Vagina (tissue), 2 donors: ENCODE measurements at regions not wholly inside any gene's neighbourhood (a gene's known extent, or its start where the extent isn't known, plus 50 kb on each side); places are given as distances from the start of the nearest gene placed in this dataset.

Experiments
- DNase-seq, 2 donors: peaks; one replicate each; pipeline ENCODE4 v3.0.0-alpha.2; 2017; ENCODE audit errors: extremely low spot score in 2 of 2
- H3K27ac ChIP-seq: fragments of 200-600 bp; sonication (generic); one replicate; pipeline ENCODE4 v1.5.1; 2019
- H3K27me3 ChIP-seq: fragments of 200-600 bp; sonication (generic); one replicate; pipeline ENCODE4 v1.5.1; 2019
- H3K36me3 ChIP-seq, 2 donors: fragments of 200-600 bp; sonication (generic); one replicate each; pipeline ENCODE4 v1.5.1; 2017 to 2019
- H3K4me1 ChIP-seq: fragments of 200-600 bp; sonication (generic); one replicate; pipeline ENCODE4 v1.5.1; 2019
- H3K4me3 ChIP-seq, 2 donors: fragments of 200-600 bp; sonication (generic); 1 replicate in 1 of 2; 2 replicates in 1 of 2; pipeline ENCODE4 v1.5.1; 2016 to 2019
- H3K9me3 ChIP-seq: fragments of 200-600 bp; sonication (generic); one replicate; pipeline ENCODE4 v1.5.1; 2019
- POLR2A ChIP-seq, 2 donors: fragments of 450-650 bp; IDR thresholded peaks; one replicate each; pipeline ENCODE4 v1.6.1; 2017; ENCODE audit warnings: antibody characterized with exemption in 2 of 2, mild to moderate bottlenecking in 2 of 2, moderate library complexity in 2 of 2
- POLR2AphosphoS5 ChIP-seq, 2 donors: sonication (generic); formaldehyde crosslinking; IDR thresholded peaks; one replicate each; pipeline ENCODE4 v1.9.0; 2017; ENCODE audit warnings: antibody characterized with exemption in 2 of 2, mild to moderate bottlenecking in 2 of 2, low read depth in 1 of 2; ENCODE audit not compliant: insufficient read depth in 1 of 2
- intact Hi-C: fragments of 100-400 bp; cut with DNase I; formaldehyde crosslinking; loops from one replicate; pipeline ENCODE4 v1.15.1; 2023
- TF ChIP-seq, protein P1 (sequence below), 3 experiments: fragments of 450-650 bp in 2 of 3; fragments of 200-600 bp in 1 of 3; sonication (generic) in 1 of 3; IDR thresholded peaks; one replicate each; pipeline ENCODE4 v1.5.1; 2017 to 2019; ENCODE audit warnings: antibody characterized with exemption in 3 of 3, mild to moderate bottlenecking in 2 of 3, moderate library complexity in 2 of 3

DNA sequence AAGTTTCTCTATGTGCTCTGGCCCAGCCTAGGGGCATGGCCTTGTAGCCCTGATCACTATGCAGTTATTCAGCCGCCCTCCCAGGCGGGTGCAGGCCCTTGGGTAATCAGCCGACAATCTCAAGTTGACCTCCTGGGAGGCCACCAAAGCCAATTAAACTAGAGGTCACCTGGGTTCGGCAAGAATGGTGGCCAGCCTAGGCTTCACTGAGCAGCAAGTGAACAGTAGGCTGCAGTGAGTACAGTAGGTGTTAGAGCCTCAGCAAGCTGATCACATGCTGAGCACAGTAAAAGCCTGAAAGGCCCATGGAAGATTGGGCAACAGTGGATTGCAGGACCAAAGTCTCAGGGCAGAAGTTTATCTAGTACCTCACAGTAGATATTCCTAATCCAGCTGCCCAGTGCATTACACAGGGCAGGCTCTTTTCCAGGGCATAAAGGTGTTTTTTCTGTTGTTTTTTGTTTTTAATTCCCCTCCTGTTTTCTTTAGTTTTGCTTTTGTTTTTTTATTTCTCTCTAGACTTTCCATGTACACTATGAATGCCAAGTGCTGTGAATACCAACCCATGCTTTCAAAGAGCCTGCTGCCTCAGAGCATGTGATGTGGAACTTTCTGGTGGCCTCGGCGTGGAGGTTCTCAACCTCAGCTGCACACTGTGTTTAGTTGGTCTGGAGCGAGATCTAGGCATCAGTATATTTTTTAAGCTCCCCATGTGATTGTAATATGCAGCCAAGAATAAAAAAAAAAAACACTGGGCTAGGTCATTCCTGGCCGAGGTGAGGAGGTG lies 55.9 kb upstream of the ATL2 start:
- H3K4me3 ChIP-seq = no peak overlapping the region
- H3K27ac ChIP-seq = no peak overlapping the region
- TF ChIP-seq, protein P1, sequence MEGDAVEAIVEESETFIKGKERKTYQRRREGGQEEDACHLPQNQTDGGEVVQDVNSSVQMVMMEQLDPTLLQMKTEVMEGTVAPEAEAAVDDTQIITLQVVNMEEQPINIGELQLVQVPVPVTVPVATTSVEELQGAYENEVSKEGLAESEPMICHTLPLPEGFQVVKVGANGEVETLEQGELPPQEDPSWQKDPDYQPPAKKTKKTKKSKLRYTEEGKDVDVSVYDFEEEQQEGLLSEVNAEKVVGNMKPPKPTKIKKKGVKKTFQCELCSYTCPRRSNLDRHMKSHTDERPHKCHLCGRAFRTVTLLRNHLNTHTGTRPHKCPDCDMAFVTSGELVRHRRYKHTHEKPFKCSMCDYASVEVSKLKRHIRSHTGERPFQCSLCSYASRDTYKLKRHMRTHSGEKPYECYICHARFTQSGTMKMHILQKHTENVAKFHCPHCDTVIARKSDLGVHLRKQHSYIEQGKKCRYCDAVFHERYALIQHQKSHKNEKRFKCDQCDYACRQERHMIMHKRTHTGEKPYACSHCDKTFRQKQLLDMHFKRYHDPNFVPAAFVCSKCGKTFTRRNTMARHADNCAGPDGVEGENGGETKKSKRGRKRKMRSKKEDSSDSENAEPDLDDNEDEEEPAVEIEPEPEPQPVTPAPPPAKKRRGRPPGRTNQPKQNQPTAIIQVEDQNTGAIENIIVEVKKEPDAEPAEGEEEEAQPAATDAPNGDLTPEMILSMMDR (IDR thresholded peaks at IDR 0.05) = no peak
- TF ChIP-seq POLR2AphosphoS5 (IDR thresholded peaks at IDR 0.05; ENCODE audit: insufficient read depth in 1 of 2, low read depth in 1 of 2) (no peak), POLR2A (IDR thresholded peaks at IDR 0.05) (no peak)
- H3K36me3 ChIP-seq = no peaks in the 10 kb centered on the region
- H3K27me3 ChIP-seq = no peaks in the 10 kb centered on the region
- intact Hi-C loops = no loop called here
- peaks cover 7% of the 10 kb centered on the region for H3K4me1 ChIP-seq
- no peak for DNase-seq
- H3K9me3 ChIP-seq = no peaks in the 10 kb centered on the region

DNA sequence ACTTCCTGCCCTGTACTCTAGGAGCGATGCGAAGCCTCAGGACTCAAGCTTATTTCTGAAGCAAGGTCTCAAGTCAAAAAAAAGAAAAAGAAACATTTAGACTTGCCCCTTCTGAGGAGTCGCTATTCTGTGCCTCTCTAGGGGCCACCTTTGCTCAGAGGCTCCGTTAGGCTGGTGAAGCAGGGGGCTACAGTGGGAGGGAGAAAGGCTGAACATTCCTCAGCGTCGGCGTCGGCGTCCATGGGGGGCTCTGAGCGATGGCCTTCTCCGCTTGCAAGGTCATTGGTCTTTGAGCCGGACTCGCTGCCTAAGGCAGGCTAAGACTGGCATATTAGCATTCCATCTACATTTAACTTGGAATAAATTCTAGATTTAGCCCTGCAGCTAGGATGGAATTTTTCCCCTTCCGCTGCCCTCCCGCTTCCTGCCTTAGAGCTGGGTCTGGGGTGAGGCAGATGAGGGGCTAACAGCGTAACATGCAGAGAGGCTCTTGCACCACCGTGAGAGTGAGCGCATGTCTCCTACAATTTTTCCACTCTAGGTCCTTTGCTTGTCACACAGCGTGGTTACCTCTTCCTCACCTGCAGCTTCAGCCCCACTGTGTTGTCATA lies 53.6 kb upstream of the ATL2 start:
- no peak for DNase-seq
- H3K36me3 ChIP-seq = no peaks in the 10 kb centered on the region
- peaks cover 10% of the 10 kb centered on the region for H3K4me1 ChIP-seq
- no peak overlapping the region for H3K4me3 ChIP-seq
- H3K27ac ChIP-seq = no peak overlapping the region
- H3K9me3 ChIP-seq = no peaks in the 10 kb centered on the region
- no peaks in the 10 kb centered on the region for H3K27me3 ChIP-seq
- TF ChIP-seq POLR2AphosphoS5 (IDR thresholded peaks at IDR 0.05; ENCODE audit: insufficient read depth in 1 of 2, low read depth in 1 of 2) (no peak), POLR2A (IDR thresholded peaks at IDR 0.05) (no peak)
- TF ChIP-seq, protein P1 (IDR thresholded peaks at IDR 0.05) = no peak
- intact Hi-C loops = no loop called here

DNA sequence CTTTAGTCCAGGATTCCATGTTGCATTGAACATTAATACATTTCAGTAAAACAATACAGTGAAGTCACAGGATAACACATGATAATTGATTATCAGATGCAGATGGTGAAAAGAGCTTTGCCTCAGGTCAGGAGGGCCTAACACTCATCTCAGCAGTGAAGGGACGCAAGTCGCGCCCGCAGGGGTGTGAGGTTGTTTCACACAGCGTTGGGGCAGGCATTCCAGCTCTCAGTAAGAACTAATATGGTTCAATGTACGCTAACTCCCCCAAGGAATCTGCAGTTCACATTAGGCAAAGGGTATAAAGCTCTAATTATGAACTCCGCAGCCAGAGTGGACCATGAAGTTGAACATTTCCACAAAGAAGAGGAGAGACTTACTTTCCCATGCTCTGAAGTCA lies 53.1 kb upstream of the ATL2 start:
- H3K27ac ChIP-seq = no peak overlapping the region
- DNase-seq = no peak
- H3K9me3 ChIP-seq = no peaks in the 10 kb centered on the region
- no peaks in the 10 kb centered on the region for H3K36me3 ChIP-seq
- intact Hi-C loops = no loop called here
- TF ChIP-seq POLR2AphosphoS5 (IDR thresholded peaks at IDR 0.05; ENCODE audit: insufficient read depth in 1 of 2, low read depth in 1 of 2) (no peak), POLR2A (IDR thresholded peaks at IDR 0.05) (no peak)
- TF ChIP-seq, protein P1 (IDR thresholded peaks at IDR 0.05) = no peak
- H3K4me1 ChIP-seq = peaks cover 10% of the 10 kb centered on the region
- H3K27me3 ChIP-seq = no peaks in the 10 kb centered on the region
- H3K4me3 ChIP-seq = no peak overlapping the region

DNA sequence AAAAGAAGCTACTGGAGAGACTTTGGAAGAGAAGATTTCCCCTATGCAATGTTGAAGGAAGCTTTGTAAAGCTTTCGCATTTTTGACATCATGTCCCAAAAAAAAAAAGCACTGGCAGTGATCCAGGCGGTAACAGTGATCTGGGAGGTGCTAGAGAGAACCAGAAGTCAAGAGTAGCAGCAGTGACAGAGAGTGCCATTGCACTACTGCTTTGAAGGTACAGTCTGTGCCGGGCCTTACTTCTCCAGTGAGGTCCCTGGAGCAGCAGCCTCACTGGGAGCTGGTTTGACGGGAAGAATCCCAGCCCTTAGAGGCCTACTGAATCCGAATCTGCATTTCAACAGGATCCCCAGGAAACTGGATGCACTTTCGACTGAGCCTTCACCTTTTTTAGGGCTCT lies 50.9 kb upstream of the ATL2 start:
- TF ChIP-seq POLR2AphosphoS5 (IDR thresholded peaks at IDR 0.05; ENCODE audit: insufficient read depth in 1 of 2, low read depth in 1 of 2) = no peak
- TF ChIP-seq, protein P1 (IDR thresholded peaks at IDR 0.05) = no peak
- intact Hi-C loops = no loop called here
- Histone ChIP-seq H3K27me3 (no peaks in the 10 kb centered on the region), H3K4me3 (no peak overlapping the region), H3K36me3 (no peaks in the 10 kb centered on the region), H3K27ac (no peak overlapping the region), H3K4me1 (peaks cover 10% of the 10 kb centered on the region), H3K9me3 (no peaks in the 10 kb centered on the region)
- DNase-seq = no peak

DNA sequence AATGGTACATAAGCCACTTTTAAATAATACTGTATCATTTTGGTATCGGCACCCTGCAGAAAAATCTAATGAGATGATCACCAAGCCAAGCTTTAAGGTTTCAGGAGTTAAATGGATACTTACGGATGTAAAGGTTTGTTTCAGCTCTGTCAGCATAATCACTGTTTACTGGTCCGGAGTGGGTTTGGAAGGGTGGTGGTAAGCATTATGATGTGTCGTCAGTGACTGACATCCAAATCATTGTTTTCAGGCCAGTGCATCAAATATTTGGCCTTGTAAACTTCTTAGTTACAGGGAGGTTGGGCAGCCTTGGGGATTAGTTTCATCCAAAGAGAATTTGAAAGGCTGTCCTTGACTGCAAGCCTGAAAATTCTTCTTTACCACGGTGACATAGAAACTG lies 50.0 kb upstream of the ATL2 start:
- DNase-seq = no peak
- no peaks in the 10 kb centered on the region for H3K36me3 ChIP-seq
- H3K4me1 ChIP-seq = peaks cover 10% of the 10 kb centered on the region
- no peak overlapping the region for H3K4me3 ChIP-seq
- no peak for TF ChIP-seq POLR2A (IDR thresholded peaks at IDR 0.05)
- TF ChIP-seq, protein P1 (IDR thresholded peaks at IDR 0.05) = no peak
- no peak for TF ChIP-seq POLR2AphosphoS5 (IDR thresholded peaks at IDR 0.05; ENCODE audit: insufficient read depth in 1 of 2, low read depth in 1 of 2)
- H3K27me3 ChIP-seq = no peaks in the 10 kb centered on the region
- intact Hi-C loops = no loop called here
- no peaks in the 10 kb centered on the region for H3K9me3 ChIP-seq
- no peak overlapping the region for H3K27ac ChIP-seq
